HCT116 (cell line): ENCODE measurements at regions not wholly inside any gene's neighbourhood (a gene's known extent, or its start where the extent isn't known, plus 50 kb on each side); places are given as distances from the start of the nearest gene placed in this dataset.

Source experiments
- ATAC-seq: fragments of 200-7000 bp; cut with Tn5 transposase; 2 replicates; pipeline ENCODE4 v1.9.1; 2020; ENCODE audit warnings: mild to moderate bottlenecking, moderate library complexity
- BruUV-seq: library from RNA; stranded (reverse); fragments of 400-500 nt; replicated peaks from 2 replicates; lab custom pipeline; 2021; lab: Mats Ljungman, UMichigan
- CTCF ChIA-PET: fragments of 300-600 bp; sonication (Branson Sonifier 250); formaldehyde crosslinking; loops from one replicate; lab custom pipeline; 2021; ENCODE audit warnings: antibody characterized with exemption; lab: Charles Lee
- POLR2A ChIA-PET: fragments of 300-600, 350-600 bp; sonication (Branson Sonifier 250); formaldehyde crosslinking; loops from one replicate; lab custom pipeline; 2021; ENCODE audit warnings: antibody characterized with exemption; lab: Charles Lee
- RAD21 ChIA-PET, 2 experiments: fragments of 300-600 bp; sonication (Branson Sonifier 250); formaldehyde crosslinking; loops; one replicate each; lab custom pipeline; 2023; ENCODE audit warnings: low total read pairs in 2 of 2; ENCODE audit not compliant: uncharacterized antibody in 2 of 2, unreplicated experiment in 2 of 2, low non-redundant PET in 1 of 2; lab: Charles Lee
- DNase-seq: peaks from one replicate; pipeline ENCODE4 v3.0.0-alpha.2; 2010; ENCODE audit warnings: low read depth, low spot score
- H2AFZ ChIP-seq: fragments of 200-600 bp; shearing (Covaris generic), sonication (generic); 2 replicates; pipeline ENCODE4 v1.6.1; 2017; ENCODE audit warnings: low read depth, mixed run types, mixed read lengths, antibody characterized with exemption, low read length; ENCODE audit not compliant: poor library complexity, severe bottlenecking
- H3K27ac ChIP-seq: 2 replicates; pipeline ENCODE4 v1.5.1; 2012; ENCODE audit warnings: low read depth, low read length
- H3K27me3 ChIP-seq: fragments of 200-600 bp; sonication (generic); 2 replicates; pipeline ENCODE4 v1.6.1; 2016; ENCODE audit warnings: mixed run types, low read length, mixed read lengths; ENCODE audit not compliant: insufficient read depth
- H3K36me3 ChIP-seq, 2 experiments: fragments of 200-500 bp in 1 of 2; fragments of 200-600 bp in 1 of 2; sonication (Bioruptor generic) in 1 of 2; sonication (generic) in 1 of 2; 2 replicates each; pipeline versions ENCODE4 v1.5.1 to v1.6.1; 2014 to 2016; ENCODE audit warnings: low read length in 2 of 2, inconsistent platforms in 1 of 2, mixed read lengths in 1 of 2, mixed run types in 1 of 2; ENCODE audit not compliant: insufficient read depth in 2 of 2, control insufficient read depth in 1 of 2
- H3K4me1 ChIP-seq, 2 experiments: fragments of 200-600 bp in 1 of 2; sonication (generic) in 1 of 2; 2 replicates each; pipeline versions ENCODE4 v1.5.1 to v1.6.1; 2012 to 2017; ENCODE audit warnings: low read length in 2 of 2, inconsistent platforms in 1 of 2, mild to moderate bottlenecking in 1 of 2, mixed read lengths in 1 of 2, mixed run types in 1 of 2, moderate library complexity in 1 of 2; ENCODE audit not compliant: insufficient read depth in 2 of 2, control insufficient read depth in 1 of 2
- H3K4me2 ChIP-seq: fragments of 200-600 bp; sonication (generic); 2 replicates; pipeline ENCODE4 v1.6.1; 2017; ENCODE audit warnings: mixed run types, low read length, mixed read lengths
- H3K4me3 ChIP-seq, 2 experiments: fragments of 200-600 bp in 1 of 2; sonication (generic) in 1 of 2; replicated peaks in 1 of 2; 2 replicates each; pipeline ENCODE4 v1.5.1; 2011 to 2016; ENCODE audit warnings: low read length in 2 of 2, control low read depth in 1 of 2, low read depth in 1 of 2, mild to moderate bottlenecking in 1 of 2, mixed read lengths in 1 of 2, mixed run types in 1 of 2
- H3K79me2 ChIP-seq: fragments of 200-600 bp; sonication (generic); 2 replicates; pipeline ENCODE4 v1.6.1; 2017; ENCODE audit warnings: mild to moderate bottlenecking, mixed run types, low read length, moderate library complexity, mixed read lengths; ENCODE audit not compliant: insufficient read depth
- H3K9ac ChIP-seq: fragments of 200-600 bp; sonication (generic); 2 replicates; pipeline ENCODE4 v1.6.1; 2016; ENCODE audit warnings: low read length, mixed read lengths
- H3K9me2 ChIP-seq: fragments of 200-600 bp; sonication (generic), shearing (Covaris generic); 2 replicates; pipeline ENCODE4 v1.6.1; 2017; ENCODE audit warnings: mixed run types, mild to moderate bottlenecking, moderate library complexity; ENCODE audit not compliant: insufficient read depth
- H3K9me3 ChIP-seq, 2 experiments: fragments of 200-500 bp in 1 of 2; fragments of 200-600 bp in 1 of 2; sonication (Bioruptor generic) in 1 of 2; sonication (generic) in 1 of 2; 2 replicates each; pipeline ENCODE4 v1.6.1; 2014 to 2017; ENCODE audit warnings: low read length in 2 of 2, mixed read lengths in 2 of 2, inconsistent platforms in 1 of 2, low read depth in 1 of 2, mild to moderate bottlenecking in 1 of 2, mixed run types in 1 of 2, moderate library complexity in 1 of 2; ENCODE audit not compliant: control insufficient read depth in 1 of 2, insufficient read depth in 1 of 2
- H4K20me1 ChIP-seq: fragments of 200-600 bp; sonication (generic), shearing (Covaris generic); 2 replicates; pipeline ENCODE4 v1.6.1; 2017; ENCODE audit warnings: mixed run types, mild to moderate bottlenecking, moderate library complexity; ENCODE audit not compliant: insufficient read depth
- EGR1 ChIP-seq: IDR thresholded peaks from 2 replicates; pipeline ENCODE4 v1.6.1; 2012; ENCODE audit warnings: low read depth
- ELF1 ChIP-seq: IDR thresholded peaks from 2 replicates; pipeline ENCODE4 v1.6.1; 2012; ENCODE audit warnings: low read depth, borderline replicate concordance
- EZH2 ChIP-seq: fragments of 200-600 bp; sonication (generic); IDR thresholded peaks from 2 replicates; pipeline ENCODE4 v1.6.1; 2017; ENCODE audit warnings: antibody characterized with exemption, mixed run types
- EZH2phosphoT487 ChIP-seq: fragments of 200-600 bp; IDR thresholded peaks from 2 replicates; pipeline ENCODE4 v1.6.1; 2018; ENCODE audit warnings: antibody characterized with exemption, borderline replicate concordance
- JUND ChIP-seq: IDR thresholded peaks from 2 replicates; pipeline ENCODE4 v1.6.1; 2012
- RAD21 ChIP-seq: IDR thresholded peaks from 2 replicates; pipeline ENCODE4 v1.6.1; 2012; ENCODE audit warnings: low read depth, mild to moderate bottlenecking
- SIN3A ChIP-seq: IDR thresholded peaks from 2 replicates; pipeline ENCODE4 v1.6.1; 2012; ENCODE audit warnings: low read depth
- ZFX ChIP-seq: fragments of 450-650 bp; IDR thresholded peaks from 2 replicates; pipeline ENCODE4 v1.6.1; 2017
- ZNF274 ChIP-seq: fragments of 200-500 bp; sonication (Bioruptor generic); IDR thresholded peaks from 2 replicates; pipeline ENCODE4 v1.6.1; 2014; ENCODE audit warnings: mild to moderate bottlenecking, low read depth, low read length, inconsistent platforms
- intact Hi-C: fragments of 100-400 bp; cut with micrococcal nuclease; formaldehyde crosslinking; loops from 2 replicates; pipeline ENCODE4 v1.10.0; 2022
- TF ChIP-seq, protein P1 (sequence below): IDR thresholded peaks from 2 replicates; pipeline ENCODE4 v1.6.1; 2011; ENCODE audit warnings: mild to moderate bottlenecking, low read length, moderate library complexity; ENCODE audit not compliant: insufficient replicate concordance; ENCODE audit errors: extremely low read depth

DNA sequence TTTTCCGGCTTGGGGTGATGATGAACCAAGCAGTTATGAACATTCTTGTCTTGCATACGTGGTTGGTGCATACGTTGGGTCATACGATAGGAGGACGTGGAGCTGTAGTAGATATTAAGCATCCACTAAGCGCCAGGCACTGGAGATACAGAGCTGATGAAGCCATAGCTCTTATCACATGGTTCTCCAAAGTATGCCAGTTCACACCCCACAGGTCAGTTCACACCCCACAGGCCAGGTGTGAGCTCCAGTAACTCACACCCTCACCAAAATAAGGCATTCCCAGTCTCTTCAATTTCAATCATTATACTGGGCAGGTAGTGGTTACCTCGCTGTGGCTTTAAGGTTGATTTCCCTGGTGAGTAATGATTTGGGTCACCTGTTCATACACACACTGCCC lies 335.5 kb downstream of the FOXL1 start (continued):
- TF ChIP-seq ELF1: no peak
- TF ChIP-seq SIN3A: no peak
- TF ChIP-seq EGR1: no peak
- no peak for TF ChIP-seq ZNF274
- no peak for TF ChIP-seq EZH2

DNA sequence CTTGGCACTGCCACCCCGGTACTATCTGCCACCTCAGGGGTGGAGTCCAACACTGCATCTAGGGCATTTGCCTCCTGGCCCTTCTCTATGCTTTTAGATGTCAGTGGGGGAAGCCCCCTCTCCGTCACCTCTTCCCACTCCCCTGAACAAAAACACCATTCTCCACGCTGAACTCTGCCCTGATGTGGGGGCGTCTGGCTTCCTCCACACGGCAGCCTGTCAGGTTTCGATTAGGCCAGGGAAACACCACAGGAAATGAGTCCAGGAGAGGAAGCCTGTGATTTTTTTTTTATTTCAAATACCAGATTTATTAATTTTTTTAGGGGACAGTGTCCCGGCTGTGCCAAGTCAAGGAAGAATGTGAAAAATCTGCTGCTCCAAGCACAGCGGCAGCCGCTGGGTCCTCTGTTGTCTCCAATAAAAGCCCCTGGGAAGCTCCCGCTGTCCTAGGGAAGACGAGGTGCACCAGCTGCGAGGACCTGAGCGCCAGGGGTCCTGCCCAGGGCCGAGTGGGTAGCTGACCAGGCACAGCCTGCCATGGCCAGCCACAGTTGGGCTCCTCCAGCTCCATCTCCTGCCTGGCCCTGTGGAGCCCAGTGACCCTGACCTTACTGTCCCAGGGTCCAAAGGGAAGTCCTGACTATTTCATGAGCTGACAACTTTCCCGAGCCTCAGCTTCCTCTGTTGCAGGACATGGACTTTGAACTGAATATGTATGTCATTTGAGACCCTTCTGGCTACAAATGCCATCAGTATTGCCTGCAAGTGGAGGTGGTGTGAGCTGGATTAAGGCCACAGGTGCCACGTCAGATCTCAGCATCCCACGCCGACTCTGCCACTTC lies 336.7 kb downstream of the FOXL1 start:
- H3K27ac ChIP-seq: no peak overlapping the region
- H3K36me3 ChIP-seq: no peaks in the 10 kb centered on the region
- no peak for DNase-seq
- intact Hi-C loops: no loop called here
- no peaks in the 10 kb centered on the region for H3K27me3 ChIP-seq
- POLR2A ChIA-PET: no interaction called here
- CTCF ChIA-PET: no interaction called here
- H3K4me2 ChIP-seq: no peak overlapping the region
- H4K20me1 ChIP-seq: no peaks in the 10 kb centered on the region
- TF ChIP-seq RAD21: no peak
- no peak for TF ChIP-seq JUND
- no peak for TF ChIP-seq ZFX
- TF ChIP-seq, protein P1, sequence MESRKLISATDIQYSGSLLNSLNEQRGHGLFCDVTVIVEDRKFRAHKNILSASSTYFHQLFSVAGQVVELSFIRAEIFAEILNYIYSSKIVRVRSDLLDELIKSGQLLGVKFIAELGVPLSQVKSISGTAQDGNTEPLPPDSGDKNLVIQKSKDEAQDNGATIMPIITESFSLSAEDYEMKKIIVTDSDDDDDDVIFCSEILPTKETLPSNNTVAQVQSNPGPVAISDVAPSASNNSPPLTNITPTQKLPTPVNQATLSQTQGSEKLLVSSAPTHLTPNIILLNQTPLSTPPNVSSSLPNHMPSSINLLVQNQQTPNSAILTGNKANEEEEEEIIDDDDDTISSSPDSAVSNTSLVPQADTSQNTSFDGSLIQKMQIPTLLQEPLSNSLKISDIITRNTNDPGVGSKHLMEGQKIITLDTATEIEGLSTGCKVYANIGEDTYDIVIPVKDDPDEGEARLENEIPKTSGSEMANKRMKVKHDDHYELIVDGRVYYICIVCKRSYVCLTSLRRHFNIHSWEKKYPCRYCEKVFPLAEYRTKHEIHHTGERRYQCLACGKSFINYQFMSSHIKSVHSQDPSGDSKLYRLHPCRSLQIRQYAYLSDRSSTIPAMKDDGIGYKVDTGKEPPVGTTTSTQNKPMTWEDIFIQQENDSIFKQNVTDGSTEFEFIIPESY: no peak
- no peak for TF ChIP-seq EZH2phosphoT487
- H3K9me3 ChIP-seq: no peaks in the 10 kb centered on the region
- H3K79me2 ChIP-seq: no peaks in the 10 kb centered on the region
- no TSS peak for BruUV-seq
- H3K9me2 ChIP-seq: no peaks in the 10 kb centered on the region
- RAD21 ChIA-PET: no interaction called here
- ATAC-seq: no peak
- H3K4me1 ChIP-seq: no peaks in the 10 kb centered on the region
- no peak overlapping the region for H3K9ac ChIP-seq
- H3K4me3 ChIP-seq: no peak overlapping the region
- H2AFZ ChIP-seq: no peak overlapping the region
